Suppressor macrophage treated with lipopolysaccharide for 4 hours (primary cell): ENCODE measurements at regions not wholly inside any gene's neighbourhood (a gene's known extent, or its start where the extent isn't known, plus 50 kb on each side); places are given as distances from the start of the nearest gene placed in this dataset.

Experiments used
- DNase-seq: peaks from one replicate; pipeline ENCODE4 v3.0.0-alpha.2; 2020

GRCh38 chr2:129239141-129239540, 740.3 kb upstream of the RAB6C start:
- DNase-seq, result no peak

- no peak for DNase-seq
These were observed 739.4 kb upstream of the RAB6C start for GRCh38 chr2:129240061-129240460.

DNA sequence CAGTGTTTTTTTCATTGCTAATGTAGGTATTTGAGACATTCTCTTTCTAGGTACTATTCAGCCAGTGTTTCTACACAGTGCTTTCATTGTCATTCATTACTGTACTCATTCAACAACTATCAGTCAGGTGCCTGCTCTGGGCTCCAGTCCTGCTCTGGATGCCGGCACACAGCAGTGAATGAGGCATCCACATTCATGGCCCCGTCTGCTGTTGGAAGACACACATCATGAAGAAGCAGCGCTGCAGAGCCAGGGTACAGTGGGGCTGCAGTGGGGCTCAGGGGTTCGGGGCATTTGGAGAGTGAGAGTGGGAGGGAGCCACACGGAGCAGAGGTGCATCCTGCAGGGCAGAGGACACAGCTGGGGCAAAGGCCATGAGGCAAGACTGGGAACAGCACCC, 737.2 kb upstream of the RAB6C start:
- no peak for DNase-seq

DNA sequence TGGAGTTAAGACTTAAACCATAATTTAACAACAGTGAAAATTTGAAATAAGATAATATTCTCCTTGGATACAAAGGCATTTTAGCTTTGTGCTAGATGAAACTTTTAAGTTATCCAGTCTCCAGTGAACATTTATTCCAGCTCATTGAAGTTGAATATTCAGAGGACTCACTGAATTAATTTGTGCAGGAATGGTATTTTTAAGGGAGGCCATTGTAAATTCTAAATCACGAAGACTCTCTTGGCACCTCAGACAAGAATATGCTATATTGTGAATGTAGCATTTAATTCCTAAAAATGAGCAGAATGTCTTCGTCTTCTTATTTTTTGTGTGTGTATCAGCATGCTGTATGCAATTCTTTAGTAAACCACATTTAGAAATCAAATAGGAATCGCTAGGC, 731.7 kb upstream of the RAB6C start:
- no peak for DNase-seq

DNA sequence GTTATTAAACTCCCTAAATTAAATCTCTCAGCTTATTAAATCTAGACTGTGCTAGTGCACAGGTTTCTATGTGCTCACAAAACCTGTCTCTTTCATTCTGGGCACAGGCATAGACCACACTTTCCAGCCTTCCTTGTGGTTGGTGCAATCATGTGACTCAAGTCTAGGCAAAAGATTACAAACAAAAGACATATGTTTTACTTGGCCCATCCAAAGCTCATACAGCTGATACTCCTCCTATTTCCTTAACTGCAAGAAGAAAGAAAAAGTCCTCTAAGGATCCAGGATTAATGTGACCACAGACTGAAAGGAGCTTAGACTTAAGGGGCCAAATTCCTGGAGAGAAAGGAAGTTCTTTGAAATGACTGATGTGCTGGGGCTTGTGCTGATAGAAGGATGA, 731.3 kb upstream of the RAB6C start:
- no peak for DNase-seq

DNA sequence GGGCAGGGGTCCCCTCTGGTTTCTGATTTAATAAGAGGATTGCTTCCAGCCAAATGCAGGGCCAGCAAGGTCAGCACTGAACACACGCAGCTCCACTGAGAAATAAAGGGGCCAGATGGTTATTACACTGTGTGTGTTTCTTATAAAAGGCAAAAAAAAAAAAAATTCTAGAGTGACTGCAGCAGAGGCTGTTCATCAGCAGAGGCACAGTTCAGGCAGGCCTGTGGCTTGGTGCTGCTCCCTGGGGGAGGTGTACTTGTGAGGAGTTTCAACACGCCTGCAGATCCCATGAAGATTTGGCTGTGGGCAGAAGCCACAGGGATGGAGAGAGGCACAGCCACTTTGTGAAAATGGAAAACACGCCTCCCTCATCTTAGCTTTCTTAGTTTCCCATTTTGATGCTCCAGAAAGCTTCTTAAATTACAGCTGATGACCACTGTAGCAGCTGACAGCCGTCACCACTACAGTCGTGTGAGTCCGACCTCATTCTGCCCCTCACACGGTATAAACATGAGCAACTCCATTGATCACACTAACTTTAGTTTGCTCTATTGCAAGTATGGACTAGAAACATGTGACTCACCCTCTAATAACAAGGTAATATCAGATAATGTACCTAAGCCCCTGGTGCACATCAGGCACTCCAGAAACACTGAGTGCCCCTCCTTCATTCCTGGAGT, 726.5 kb upstream of the RAB6C start:
- no peak for DNase-seq

DNA sequence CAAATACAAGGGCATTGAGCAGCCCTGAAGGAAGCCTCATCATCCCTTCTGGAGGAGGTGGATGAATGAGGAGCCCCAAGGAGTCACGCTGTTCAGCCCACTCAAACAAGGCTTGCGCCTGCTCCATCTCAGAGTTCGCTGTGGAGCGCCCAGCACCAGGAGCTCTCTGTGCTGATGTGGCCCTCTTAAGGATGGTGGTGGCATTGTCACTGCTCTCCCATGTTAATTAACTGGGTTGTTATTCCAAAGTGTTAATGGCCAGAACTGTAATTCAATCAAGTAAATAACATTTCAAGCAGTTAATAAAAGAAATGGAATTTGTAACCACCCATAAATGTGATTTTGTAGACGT, 726.0 kb upstream of the RAB6C start:
- DNase-seq, result no peak

DNA sequence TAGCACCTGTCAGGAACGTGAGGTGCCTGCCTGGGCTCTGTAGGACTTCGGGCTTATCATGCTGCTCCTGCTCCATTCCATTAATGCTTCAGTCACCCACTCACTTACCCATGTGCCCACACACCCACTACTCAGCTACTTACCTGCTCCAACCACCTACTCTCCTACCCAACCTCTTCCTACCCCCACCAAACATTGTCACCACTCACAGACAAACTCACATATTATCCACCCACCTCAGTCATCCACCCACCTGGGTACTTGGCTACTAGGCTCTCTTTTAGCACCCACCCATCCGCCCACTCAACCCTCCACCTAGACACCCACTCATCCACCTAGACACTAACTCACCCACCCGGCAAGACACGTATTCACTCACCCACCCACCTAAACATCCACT, 724.7 kb upstream of the RAB6C start:
- DNase-seq, result no peak

DNA sequence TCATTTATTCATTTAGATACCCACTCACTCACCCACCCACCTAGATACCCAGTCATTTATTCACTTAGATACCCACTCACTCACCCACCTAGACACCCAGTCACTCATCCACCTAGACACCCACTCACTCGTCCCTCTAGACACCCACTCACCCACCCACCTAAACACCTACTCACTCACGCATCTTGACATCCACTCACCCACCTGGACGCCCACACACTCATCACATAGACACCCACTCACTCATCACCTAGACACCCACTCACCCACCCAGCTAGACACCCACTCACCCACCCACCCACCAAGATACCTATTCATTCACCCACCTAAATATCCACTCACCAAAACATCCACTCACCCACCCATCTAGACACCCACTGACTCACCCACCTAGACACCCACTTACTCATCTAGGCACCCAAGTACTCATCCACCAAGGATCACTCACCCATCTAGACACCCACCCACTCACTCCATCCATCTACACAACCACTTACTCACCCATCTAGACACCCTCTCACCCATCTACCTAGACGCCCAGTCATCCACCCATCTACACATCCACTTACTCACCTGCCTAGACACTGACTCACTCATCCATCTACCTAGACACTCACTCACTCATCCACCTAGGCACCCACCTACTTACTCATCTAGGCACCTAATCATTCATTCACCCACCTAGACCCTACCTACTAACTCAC, 723.7 kb upstream of the RAB6C start:
- no peak for DNase-seq

- no peak for DNase-seq
These were observed 722.8 kb upstream of the RAB6C start for GRCh38 chr2:129256642-129257041.

- no peak for DNase-seq
These were observed 716.5 kb upstream of the RAB6C start for GRCh38 chr2:129262934-129263333.

GRCh38 chr2:129263939-129264338, 715.5 kb upstream of the RAB6C start:
- DNase-seq, result no peak

DNA sequence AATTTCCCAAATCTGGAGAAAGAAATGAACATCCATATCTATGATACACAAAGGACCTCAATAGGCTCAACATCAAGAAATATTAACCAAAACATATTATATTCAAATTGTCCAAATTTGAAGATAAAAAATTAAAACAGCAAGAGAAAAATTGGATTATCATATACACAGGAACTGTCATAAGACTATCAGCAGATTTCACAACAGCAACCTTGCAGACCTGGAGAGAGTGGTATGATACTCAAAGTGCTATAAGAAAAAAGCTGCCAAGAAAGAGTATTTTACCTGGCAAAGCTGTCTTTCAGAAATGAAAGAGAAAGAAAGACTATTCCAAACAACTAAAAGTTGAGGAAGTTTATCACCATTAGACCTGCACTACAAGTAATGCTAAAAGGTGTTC, 711.9 kb upstream of the RAB6C start:
- no peak for DNase-seq

- DNase-seq, result no peak
These were observed 706.0 kb upstream of the RAB6C start for GRCh38 chr2:129273266-129274037.

- no peak for DNase-seq
These were observed 705.4 kb upstream of the RAB6C start for GRCh38 chr2:129274038-129274415.

GRCh38 chr2:129274918-129275317, 704.5 kb upstream of the RAB6C start:
- DNase-seq, result no peak

DNA sequence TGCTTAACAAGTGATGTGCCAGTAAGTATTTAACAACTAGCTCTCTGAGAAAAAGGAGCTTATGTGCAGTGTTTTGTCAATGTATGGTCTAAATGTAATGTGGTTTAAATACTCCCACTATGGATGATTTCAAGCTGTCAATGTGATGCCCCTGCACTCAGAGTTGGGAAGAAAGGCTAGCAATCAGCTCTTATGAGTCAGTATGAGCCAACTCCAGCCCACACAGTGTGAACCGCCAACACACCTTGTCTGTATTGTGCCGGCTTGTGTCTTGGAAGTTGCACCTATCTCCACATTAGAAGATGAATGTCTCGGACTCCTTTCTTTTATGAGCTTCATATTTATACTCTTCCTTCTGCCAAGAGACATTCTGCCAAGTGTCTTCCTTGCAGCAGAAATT, 703.8 kb upstream of the RAB6C start:
- DNase-seq, result no peak

- DNase-seq, result no peak
These were observed 702.4 kb upstream of the RAB6C start for GRCh38 chr2:129276978-129277584.

DNA sequence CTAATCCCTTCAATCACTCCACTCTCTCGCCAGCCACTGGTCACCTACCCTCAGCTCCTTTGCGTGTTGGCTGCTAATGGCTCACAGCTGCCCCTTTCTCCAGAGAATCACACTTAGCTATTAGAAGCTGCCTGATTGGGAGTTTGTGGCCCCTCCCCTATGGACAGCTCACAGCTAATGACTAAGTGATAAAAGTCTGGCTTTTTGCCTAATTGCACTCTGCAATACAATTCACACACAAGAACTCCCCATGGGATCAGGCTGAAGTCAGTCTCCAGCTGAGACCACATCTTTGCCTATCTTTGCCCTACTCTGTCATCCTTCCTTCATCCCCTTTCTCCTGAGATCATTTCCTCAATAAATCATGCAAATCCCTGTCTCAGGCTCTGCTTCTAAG, 701.9 kb upstream of the RAB6C start:
- DNase-seq, result no peak

- DNase-seq, result no peak
These were observed 697.5 kb upstream of the RAB6C start for GRCh38 chr2:129281791-129282530.

- no peak for DNase-seq
These were observed 694.5 kb upstream of the RAB6C start for GRCh38 chr2:129285012-129285411.

DNA sequence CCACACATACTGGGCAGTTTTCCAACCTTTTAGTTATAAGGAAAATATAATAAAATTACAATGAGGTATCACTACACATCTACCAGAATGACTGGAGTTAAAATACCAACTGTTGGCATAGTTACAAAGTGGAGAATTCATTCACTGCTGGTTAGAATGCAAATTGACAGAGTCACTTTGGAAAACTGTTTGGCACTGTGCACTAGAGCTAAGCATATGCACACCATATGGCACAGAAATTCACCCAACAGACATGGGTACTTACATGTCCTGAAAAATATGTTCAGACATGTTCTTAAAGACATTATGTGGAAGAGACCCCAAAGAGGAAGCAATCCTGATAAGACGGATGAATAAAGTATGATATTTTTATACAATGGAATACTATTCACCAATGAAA, 686.1 kb upstream of the RAB6C start:
- no peak for DNase-seq

DNA sequence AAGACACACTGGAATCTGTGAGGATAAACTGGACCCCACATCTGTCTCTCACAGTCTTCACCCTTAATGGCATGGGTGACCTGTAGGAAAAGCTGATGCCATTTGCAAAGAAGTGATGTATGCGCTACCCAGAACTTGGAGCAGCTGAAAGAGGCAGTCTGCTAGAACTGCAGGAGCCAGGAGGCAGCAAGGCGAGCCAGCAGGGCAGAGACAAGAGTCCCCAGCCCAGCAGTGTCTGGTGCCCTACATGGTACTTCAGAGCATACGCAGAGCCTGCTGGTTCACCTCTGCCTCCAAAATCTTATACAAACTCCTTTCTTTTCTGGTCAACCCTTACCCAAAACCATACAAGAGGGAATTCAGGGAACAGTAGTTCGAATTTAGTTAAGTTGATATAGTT, 683.1 kb upstream of the RAB6C start:
- no peak for DNase-seq
